SK-N-SH (cell line): ENCODE measurements at regions not wholly inside any gene's neighbourhood (a gene's known extent, or its start where the extent isn't known, plus 50 kb on each side); places are given as distances from the start of the nearest gene placed in this dataset.

Experiments
- CTCF ChIA-PET: fragments of 300-600, 350-600 bp; formaldehyde crosslinking; extraction: SDS; loops from one replicate; lab custom pipeline; 2021; lab: Yijun Ruan, JAX
- POLR2A ChIA-PET: fragments of 350-600 bp; sonication (Branson Sonifier 250); formaldehyde crosslinking; extraction: SDS; loops from one replicate; lab custom pipeline; 2020; ENCODE audit warnings: antibody characterized with exemption, inconsistent platforms; lab: Yijun Ruan, JAX
- DNase-seq: peaks from one replicate; pipeline ENCODE4 v3.0.0; 2012
- H2AFZ ChIP-seq: fragments of 200-600 bp; sonication (generic); 2 replicates; pipeline ENCODE4 v1.8.1; 2016; ENCODE audit warnings: antibody characterized with exemption, mild to moderate bottlenecking, low read depth
- H3F3A ChIP-seq: fragments of 200-600 bp; sonication (generic); replicated peaks from 2 replicates; pipeline ENCODE3; 2016; ENCODE audit warnings: antibody characterized with exemption, mild to moderate bottlenecking; ENCODE audit not compliant: insufficient read depth
- H3K27ac ChIP-seq, 2 experiments: fragments of 200-500 bp in 1 of 2; fragments of 200-600 bp in 1 of 2; sonication (Bioruptor generic) in 1 of 2; sonication (generic), shearing (Covaris generic) in 1 of 2; 2 replicates each; pipeline versions ENCODE4 v1.5.1 to v1.6.1; 2014 to 2016; ENCODE audit warnings: low read depth in 2 of 2, inconsistent platforms in 1 of 2, low read length in 1 of 2, mild to moderate bottlenecking in 1 of 2, mixed read lengths in 1 of 2
- H3K27me3 ChIP-seq: fragments of 200-600 bp; sonication (generic), shearing (Covaris generic); 2 replicates; pipeline ENCODE4 v1.6.1; 2016; ENCODE audit warnings: mixed run types; ENCODE audit not compliant: insufficient read depth
- H3K36me3 ChIP-seq, 2 experiments: fragments of 200-500 bp in 1 of 2; fragments of 200-600 bp in 1 of 2; sonication (Bioruptor generic) in 1 of 2; sonication (generic) in 1 of 2; replicated peaks in 1 of 2; 2 replicates each; pipeline versions ENCODE3 to v1.5.1; 2014 to 2016; ENCODE audit warnings: low read length in 1 of 2, mild to moderate bottlenecking in 1 of 2; ENCODE audit not compliant: insufficient read depth in 2 of 2, control insufficient read depth in 1 of 2
- H3K4me1 ChIP-seq, 2 experiments: fragments of 200-500 bp in 1 of 2; fragments of 200-600 bp in 1 of 2; sonication (Bioruptor generic) in 1 of 2; sonication (generic), shearing (Covaris generic) in 1 of 2; 2 replicates each; pipeline versions ENCODE4 v1.5.1 to v1.6.1; 2014 to 2016; ENCODE audit warnings: low read depth in 1 of 2, low read length in 1 of 2, mixed run types in 1 of 2; ENCODE audit not compliant: insufficient read depth in 2 of 2, control insufficient read depth in 1 of 2
- H3K4me2 ChIP-seq: fragments of 200-600 bp; sonication (generic), shearing (Covaris generic); 2 replicates; pipeline ENCODE4 v1.6.1; 2017; ENCODE audit warnings: mixed run types
- H3K4me3 ChIP-seq, 2 experiments: fragments of 200-500 bp in 1 of 2; fragments of 200-600 bp in 1 of 2; sonication (Bioruptor generic) in 1 of 2; sonication (generic), shearing (Covaris generic) in 1 of 2; 2 replicates each; pipeline versions ENCODE4 v1.5.1 to v1.8.1; 2014 to 2016; ENCODE audit warnings: low read depth in 2 of 2, inconsistent platforms in 1 of 2, low read length in 1 of 2, mild to moderate bottlenecking in 1 of 2, mixed read lengths in 1 of 2, moderate library complexity in 1 of 2
- H3K79me2 ChIP-seq: fragments of 200-600 bp; sonication (generic); 2 replicates; pipeline ENCODE4 v1.8.1; 2017; ENCODE audit warnings: mild to moderate bottlenecking; ENCODE audit not compliant: insufficient read depth
- H3K9ac ChIP-seq: fragments of 200-600 bp; sonication (generic); 2 replicates; pipeline ENCODE4 v1.6.1; 2017; ENCODE audit warnings: mixed run types
- H3K9me2 ChIP-seq: fragments of 200-600 bp; sonication (generic); 2 replicates; pipeline ENCODE4 v1.6.1; 2017; ENCODE audit warnings: mixed run types
- H3K9me3 ChIP-seq: fragments of 200-600 bp; sonication (generic); 2 replicates; pipeline ENCODE4 v1.6.1; 2017; ENCODE audit warnings: mixed run types, mild to moderate bottlenecking, moderate library complexity
- H4K20me1 ChIP-seq: fragments of 200-600 bp; sonication (generic); 2 replicates; pipeline ENCODE4 v1.6.1; 2017; ENCODE audit warnings: mild to moderate bottlenecking, mixed run types; ENCODE audit not compliant: insufficient read depth
- CHD2 ChIP-seq: fragments of 150-350 bp; IDR thresholded peaks from 2 replicates; pipeline ENCODE4 v1.6.1; 2018; ENCODE audit warnings: low read length; ENCODE audit not compliant: partially characterized antibody
- ELF1 ChIP-seq: IDR thresholded peaks from 2 replicates; pipeline ENCODE4 v1.4.0; 2012
- EZH2phosphoT487 ChIP-seq: fragments of 200-600 bp; sonication (generic); IDR thresholded peaks from 2 replicates; pipeline ENCODE4 v1.6.1; 2017; ENCODE audit warnings: low read depth, mixed run types, mild to moderate bottlenecking, antibody characterized with exemption, moderate library complexity, borderline replicate concordance
- FOSL2 ChIP-seq: IDR thresholded peaks from 2 replicates; pipeline ENCODE4 v1.4.0; 2012; ENCODE audit warnings: low read depth, mild to moderate bottlenecking, moderate library complexity, borderline replicate concordance
- JUND ChIP-seq: IDR thresholded peaks from 2 replicates; pipeline ENCODE4 v1.4.0; 2012
- MXI1 ChIP-seq: IDR thresholded peaks from 2 replicates; pipeline ENCODE4 v1.6.1; 2012; ENCODE audit warnings: mild to moderate bottlenecking, low read depth, low read length, improper control_type of control experiment
- NFIC ChIP-seq: IDR thresholded peaks from 2 replicates; pipeline ENCODE4 v1.4.0; 2012; ENCODE audit warnings: borderline replicate concordance
- NRF1 ChIP-seq: IDR thresholded peaks from 2 replicates; pipeline ENCODE4 v1.6.1; 2012; ENCODE audit warnings: low read depth, mild to moderate bottlenecking, low read length
- RAD21 ChIP-seq: IDR thresholded peaks from 2 replicates; pipeline ENCODE4 v1.6.1; 2012; ENCODE audit warnings: mild to moderate bottlenecking, low read length
- RFX5 ChIP-seq: IDR thresholded peaks from 2 replicates; pipeline ENCODE4 v1.6.1; 2012; ENCODE audit warnings: mild to moderate bottlenecking, improper control_type of control experiment, low read length
- RXRA ChIP-seq: IDR thresholded peaks from 2 replicates; pipeline ENCODE4 v1.4.0; 2012; ENCODE audit warnings: low read depth, mild to moderate bottlenecking, borderline replicate concordance
- SMC3 ChIP-seq: IDR thresholded peaks from 2 replicates; pipeline ENCODE4 v1.6.1; 2012; ENCODE audit warnings: low read depth, low read length, improper control_type of control experiment
- TAF1 ChIP-seq: IDR thresholded peaks from 2 replicates; pipeline ENCODE4 v1.6.1; 2012; ENCODE audit warnings: low read depth, mild to moderate bottlenecking, low read length, moderate library complexity, borderline replicate concordance
- TCF12 ChIP-seq: IDR thresholded peaks from 2 replicates; pipeline ENCODE4 v1.4.0; 2012
- WGBS: methylation state at CpG from one replicate; pipeline ENCODE4 v1.1.6; 2017; ENCODE audit warnings: low lambda C conversion rate; 5-methylcytosine and 5-hydroxymethylcytosine counted together
- TF ChIP-seq, protein P1 (sequence below): fragments of 200-600 bp; sonication (generic); IDR thresholded peaks from 2 replicates; pipeline ENCODE4 v1.6.1; 2017; ENCODE audit warnings: antibody characterized with exemption, mild to moderate bottlenecking, moderate library complexity
- TF ChIP-seq, protein P2 (sequence below): IDR thresholded peaks from 2 replicates; pipeline ENCODE4 v1.4.0; 2012; ENCODE audit warnings: low read depth, borderline replicate concordance
- TF ChIP-seq, protein P3 (sequence below): fragments of 150-350 bp; IDR thresholded peaks from 2 replicates; pipeline ENCODE4 v1.6.1; 2017; ENCODE audit warnings: antibody characterized with exemption, low read length, low read depth, borderline replicate concordance

DNA sequence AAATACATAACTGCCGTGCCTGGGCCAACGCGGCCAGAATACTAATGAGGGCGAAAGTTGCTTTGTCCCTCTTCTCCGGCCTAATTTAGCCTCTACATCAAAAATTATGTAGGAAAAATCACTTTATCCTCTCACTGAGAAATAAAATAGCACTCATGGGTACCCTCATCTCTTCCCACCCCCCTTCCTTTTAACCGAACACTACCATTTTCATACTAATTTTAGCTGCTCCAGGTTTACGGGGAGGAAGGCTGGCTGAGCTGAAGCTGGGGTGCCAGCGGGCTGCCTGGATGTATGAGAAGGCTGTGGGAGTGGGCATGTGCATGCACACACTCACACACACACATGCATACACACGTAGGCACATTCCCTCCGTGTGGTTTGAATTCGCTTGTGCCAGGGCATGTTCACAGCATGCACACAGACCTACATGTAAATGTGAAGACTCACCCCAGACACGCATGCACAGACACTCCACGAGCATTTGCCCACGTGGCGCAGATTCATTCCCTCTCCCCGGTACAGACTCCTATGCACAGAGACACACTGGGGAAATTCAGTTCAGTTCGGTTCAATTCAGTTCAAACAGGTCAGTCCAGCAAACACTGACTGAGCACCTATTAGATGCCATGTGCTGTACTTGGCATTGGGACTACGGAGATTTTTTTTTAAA, 145.1 kb downstream of the MRM1 start:
- CTCF ChIA-PET, result interaction anchor here (2.4 kb wide), 1 partner anchor 40 kb away, joined by 11 read pairs; no protein-coding TSS in a partner anchor
- Histone ChIP-seq H3F3A (no peaks in the 10 kb centered on the region), H3K36me3 (no peaks in the 10 kb centered on the region), H3K27me3 (no peaks in the 10 kb centered on the region), H4K20me1 (no peaks in the 10 kb centered on the region), H3K9me3 (no peaks in the 10 kb centered on the region), H2AFZ (no peak overlapping the region), H3K4me3 (no peak overlapping the region), H3K4me1 (peaks cover 0 to 9% of the 10 kb centered on the region in 2 experiments; a peak in 1 of 4 replicates), H3K4me2 (no peak overlapping the region), H3K9me2 (no peaks in the 10 kb centered on the region), H3K27ac (no peak overlapping the region), H3K79me2 (no peaks in the 10 kb centered on the region), H3K9ac (no peak overlapping the region)
- TF ChIP-seq RAD21, result no peak
- no peak for TF ChIP-seq TCF12
- 69% methylated on average over 17 of the region's 18 CpGs for WGBS
- POLR2A ChIA-PET, result no interaction called here
- DNase-seq, result no peak

DNA sequence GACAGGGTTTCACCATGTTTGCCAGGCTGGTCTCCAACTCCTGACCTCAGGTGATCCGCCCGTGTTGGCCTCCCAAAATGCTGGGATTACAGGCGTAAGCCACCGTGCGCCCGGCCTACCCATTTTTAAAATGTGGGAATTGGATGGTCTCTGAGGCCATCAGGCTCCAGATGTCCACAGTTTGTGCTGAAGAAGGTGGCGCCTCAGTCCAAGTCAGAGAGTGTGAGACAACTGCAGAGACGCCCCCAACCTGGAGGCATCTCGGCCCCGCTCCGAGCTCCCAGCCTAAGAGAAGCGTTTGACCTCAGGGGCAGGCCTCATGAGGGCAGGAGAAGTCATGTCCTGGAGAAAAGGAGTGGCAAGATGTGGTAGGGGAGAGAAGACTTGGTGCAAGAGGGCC, 146.5 kb downstream of the MRM1 start:
- no peaks in the 10 kb centered on the region for H3K79me2 ChIP-seq
- H3K4me1 ChIP-seq, result peaks cover 0 to 3% of the 10 kb centered on the region in 2 experiments; a peak in 1 of 4 replicates
- H3K4me2 ChIP-seq, result no peak overlapping the region
- H3K36me3 ChIP-seq, result no peaks in the 10 kb centered on the region
- H4K20me1 ChIP-seq, result no peaks in the 10 kb centered on the region
- H3K9me3 ChIP-seq, result no peaks in the 10 kb centered on the region
- H3F3A ChIP-seq, result no peaks in the 10 kb centered on the region
- no peak overlapping the region for H2AFZ ChIP-seq
- no peaks in the 10 kb centered on the region for H3K27me3 ChIP-seq
- CTCF ChIA-PET, result interaction anchor here (0.6 to 2.4 kb wide), 4 partner anchors 8 to 42 kb away, joined by 3 to 11 read pairs (median 5); no protein-coding TSS in a partner anchor
- no peak for TF ChIP-seq EZH2phosphoT487
- TF ChIP-seq RXRA, result no peak
- TF ChIP-seq RFX5, result no peak
- no peak for TF ChIP-seq FOSL2
- TF ChIP-seq, protein P1, sequence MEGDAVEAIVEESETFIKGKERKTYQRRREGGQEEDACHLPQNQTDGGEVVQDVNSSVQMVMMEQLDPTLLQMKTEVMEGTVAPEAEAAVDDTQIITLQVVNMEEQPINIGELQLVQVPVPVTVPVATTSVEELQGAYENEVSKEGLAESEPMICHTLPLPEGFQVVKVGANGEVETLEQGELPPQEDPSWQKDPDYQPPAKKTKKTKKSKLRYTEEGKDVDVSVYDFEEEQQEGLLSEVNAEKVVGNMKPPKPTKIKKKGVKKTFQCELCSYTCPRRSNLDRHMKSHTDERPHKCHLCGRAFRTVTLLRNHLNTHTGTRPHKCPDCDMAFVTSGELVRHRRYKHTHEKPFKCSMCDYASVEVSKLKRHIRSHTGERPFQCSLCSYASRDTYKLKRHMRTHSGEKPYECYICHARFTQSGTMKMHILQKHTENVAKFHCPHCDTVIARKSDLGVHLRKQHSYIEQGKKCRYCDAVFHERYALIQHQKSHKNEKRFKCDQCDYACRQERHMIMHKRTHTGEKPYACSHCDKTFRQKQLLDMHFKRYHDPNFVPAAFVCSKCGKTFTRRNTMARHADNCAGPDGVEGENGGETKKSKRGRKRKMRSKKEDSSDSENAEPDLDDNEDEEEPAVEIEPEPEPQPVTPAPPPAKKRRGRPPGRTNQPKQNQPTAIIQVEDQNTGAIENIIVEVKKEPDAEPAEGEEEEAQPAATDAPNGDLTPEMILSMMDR, result no peak
- no peak for TF ChIP-seq ELF1
- TF ChIP-seq SMC3, result no peak
- TF ChIP-seq, all 33 proteins: peak for 0
- 74% methylated on average over 12 of the region's 12 CpGs for WGBS
- no peak overlapping the region for H3K9ac ChIP-seq
- DNase-seq, result no peak
- POLR2A ChIA-PET, result no interaction called here
- no peaks in the 10 kb centered on the region for H3K9me2 ChIP-seq
- H3K27ac ChIP-seq, result no peak overlapping the region
- no peak overlapping the region for H3K4me3 ChIP-seq

DNA sequence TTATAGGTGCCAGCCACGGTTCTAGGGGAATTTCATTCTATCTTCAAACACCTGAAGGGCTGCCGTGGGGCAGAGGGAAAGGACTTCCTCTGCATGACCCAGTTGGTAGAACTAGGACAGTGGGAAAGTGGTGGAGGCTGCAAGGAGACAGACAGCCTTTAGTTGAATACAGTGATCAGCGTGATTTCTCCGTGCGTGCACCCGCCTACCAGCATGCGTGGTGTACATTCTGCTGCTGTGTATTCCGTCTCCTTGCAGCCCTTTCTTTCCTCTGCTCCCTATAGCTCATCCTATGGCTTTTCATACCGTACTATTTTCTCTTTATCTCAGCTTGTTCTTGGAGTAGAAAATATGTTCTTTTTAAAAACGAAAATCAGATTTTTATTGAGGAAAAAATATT, 146.9 kb downstream of the MRM1 start:
- Histone ChIP-seq H3K36me3 (no peaks in the 10 kb centered on the region), H4K20me1 (no peaks in the 10 kb centered on the region), H3K9ac (no peak overlapping the region), H2AFZ (no peak overlapping the region), H3K9me3 (no peaks in the 10 kb centered on the region), H3K9me2 (no peaks in the 10 kb centered on the region), H3K4me3 (no peak overlapping the region), H3K79me2 (no peaks in the 10 kb centered on the region), H3F3A (no peaks in the 10 kb centered on the region), H3K27me3 (no peaks in the 10 kb centered on the region), H3K4me2 (no peak overlapping the region), H3K27ac (no peak overlapping the region), H3K4me1 (peaks cover 0 to 3% of the 10 kb centered on the region in 2 experiments; a peak in 1 of 4 replicates)
- 52% methylated on average over 10 of the region's 10 CpGs for WGBS
- ChIA-PET POLR2A (no interaction called here), CTCF (interaction anchor here (0.7 to 2.4 kb wide), 4 partner anchors 8 to 100 kb away, joined by 3 to 11 read pairs (median 6); no protein-coding TSS in a partner anchor)
- no peak for DNase-seq
- no peak for TF ChIP-seq RFX5
- TF ChIP-seq FOSL2, result no peak
- TF ChIP-seq, protein P2, sequence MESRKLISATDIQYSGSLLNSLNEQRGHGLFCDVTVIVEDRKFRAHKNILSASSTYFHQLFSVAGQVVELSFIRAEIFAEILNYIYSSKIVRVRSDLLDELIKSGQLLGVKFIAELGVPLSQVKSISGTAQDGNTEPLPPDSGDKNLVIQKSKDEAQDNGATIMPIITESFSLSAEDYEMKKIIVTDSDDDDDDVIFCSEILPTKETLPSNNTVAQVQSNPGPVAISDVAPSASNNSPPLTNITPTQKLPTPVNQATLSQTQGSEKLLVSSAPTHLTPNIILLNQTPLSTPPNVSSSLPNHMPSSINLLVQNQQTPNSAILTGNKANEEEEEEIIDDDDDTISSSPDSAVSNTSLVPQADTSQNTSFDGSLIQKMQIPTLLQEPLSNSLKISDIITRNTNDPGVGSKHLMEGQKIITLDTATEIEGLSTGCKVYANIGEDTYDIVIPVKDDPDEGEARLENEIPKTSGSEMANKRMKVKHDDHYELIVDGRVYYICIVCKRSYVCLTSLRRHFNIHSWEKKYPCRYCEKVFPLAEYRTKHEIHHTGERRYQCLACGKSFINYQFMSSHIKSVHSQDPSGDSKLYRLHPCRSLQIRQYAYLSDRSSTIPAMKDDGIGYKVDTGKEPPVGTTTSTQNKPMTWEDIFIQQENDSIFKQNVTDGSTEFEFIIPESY, result no peak
- TF ChIP-seq RXRA, result no peak
- TF ChIP-seq, protein P3, sequence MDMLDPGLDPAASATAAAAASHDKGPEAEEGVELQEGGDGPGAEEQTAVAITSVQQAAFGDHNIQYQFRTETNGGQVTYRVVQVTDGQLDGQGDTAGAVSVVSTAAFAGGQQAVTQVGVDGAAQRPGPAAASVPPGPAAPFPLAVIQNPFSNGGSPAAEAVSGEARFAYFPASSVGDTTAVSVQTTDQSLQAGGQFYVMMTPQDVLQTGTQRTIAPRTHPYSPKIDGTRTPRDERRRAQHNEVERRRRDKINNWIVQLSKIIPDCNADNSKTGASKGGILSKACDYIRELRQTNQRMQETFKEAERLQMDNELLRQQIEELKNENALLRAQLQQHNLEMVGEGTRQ, result no peak
- TF ChIP-seq ELF1, result no peak
- TF ChIP-seq TAF1, result no peak
- no peak for TF ChIP-seq NFIC
- no peak for TF ChIP-seq MXI1
- no peak for TF ChIP-seq JUND
- TF ChIP-seq NRF1, result no peak
- no peak for TF ChIP-seq TCF12
- TF ChIP-seq CHD2, result no peak
